ENCODE measurements at regions not wholly inside any gene's neighbourhood (a gene's known extent, or its start where the extent isn't known, plus 50 kb on each side); places are given as distances from the start of the nearest gene placed in this dataset.

GRCh38 chr2:150978053-150978452 lies 283.6 kb downstream of the RBM43 start:
- Histone ChIP-seq H4K20me1 (replicated peaks; ENCODE audit: control insufficient read depth, extremely low read depth, insufficient read depth, low read length) (no peaks in the 10 kb centered on the region), H3K4me2 (ENCODE audit: insufficient read depth, low read length) (no peak overlapping the region), H3K4me3 (replicated peaks in 1 of 3; ENCODE audit: insufficient read depth in 1 of 3, low read depth in 1 of 3, low read length in 3 of 3) (no peak overlapping the region), H2AFZ (ENCODE audit: low read depth, low read length) (no peak overlapping the region), H3K36me3 (ENCODE audit: control insufficient read depth in 2 of 2, extremely low read depth in 1 of 2, insufficient read depth in 2 of 2, low read length in 2 of 2) (no peaks in the 10 kb centered on the region), H3K79me2 (ENCODE audit: control insufficient read depth, insufficient read depth, low read length) (no peaks in the 10 kb centered on the region), H3K27me3 (ENCODE audit: control insufficient read depth in 2 of 2, insufficient read depth in 2 of 2, low read length in 2 of 2) (no peaks in the 10 kb centered on the region), H3K9ac (replicated peaks; ENCODE audit: extremely low read depth, insufficient read depth, low read length) (no peak overlapping the region), H3K4me1 (ENCODE audit: control insufficient read depth, extremely low read depth, insufficient read depth, low read length) (no peaks in the 10 kb centered on the region), H3K9me1 (replicated peaks; ENCODE audit: control insufficient read depth, extremely low read depth, insufficient read depth, low read length) (no peaks in the 10 kb centered on the region), H3K27ac (ENCODE audit: insufficient read depth, low read depth, low read length) (no peak overlapping the region), H3K9me3 (replicated peaks; ENCODE audit: control insufficient read depth, insufficient read depth, low read length) (no peaks in the 10 kb centered on the region)
- FAIRE-seq (no peak), DNase-seq (ENCODE audit: low read depth, low spot score) (no peak)
- ChIA-PET POLR2A (no interaction called here), CTCF (no interaction called here)
- intact Hi-C loops (cut with micrococcal nuclease) = no loop called here
- dilution Hi-C loops (cut with MboI; ENCODE audit: extremely low pct_ligation_motif_present, low sequenced_read_pairs) = no loop called here
- no peak for TF ChIP-seq CTCF (IDR thresholded peaks at IDR 0.05; ENCODE audit: extremely low read depth in 1 of 2, insufficient read depth in 1 of 2, low read depth in 1 of 2, low read length in 2 of 2)
- BruUV-seq (replicated peaks) = no TSS peak

- no peak overlapping the region for H2AFZ ChIP-seq (ENCODE audit: low read depth, low read length)
- ChIA-PET CTCF (no interaction called here), POLR2A (no interaction called here)
- intact Hi-C loops (cut with micrococcal nuclease) (no loop called here), dilution Hi-C loops (cut with MboI; ENCODE audit: extremely low pct_ligation_motif_present, low sequenced_read_pairs) (no loop called here)
- TF ChIP-seq POLR2AphosphoS5 (IDR thresholded peaks at IDR 0.05; ENCODE audit: insufficient read depth, low read depth, low read length) (no peak), POLR2A (IDR thresholded peaks at IDR 0.05; ENCODE audit: low read depth, low read length) (no peak), JUN (IDR thresholded peaks at IDR 0.05; ENCODE audit: borderline replicate concordance, insufficient read depth, insufficient read length, low read depth) (no peak), MYC (IDR thresholded peaks at IDR 0.05; ENCODE audit: low read depth, low read length) (no peak), FOS (IDR thresholded peaks at IDR 0.05; ENCODE audit: borderline replicate concordance, insufficient read depth, low read length) (no peak), MAX (IDR thresholded peaks at IDR 0.05; ENCODE audit: insufficient read depth, insufficient read length) (no peak), GATA2 (IDR thresholded peaks at IDR 0.05; ENCODE audit: insufficient read depth, insufficient read length, low read depth, low read length) (no peak), CTCF (IDR thresholded peaks at IDR 0.05; ENCODE audit: extremely low read depth in 1 of 2, insufficient read depth in 1 of 2, low read depth in 1 of 2, low read length in 2 of 2) (no peak), EZH2 (IDR thresholded peaks at IDR 0.05; ENCODE audit: borderline replicate concordance, low read depth, low read length, severe bottlenecking) (no peak)
- no peaks in the 10 kb centered on the region for H4K20me1 ChIP-seq (replicated peaks; ENCODE audit: control insufficient read depth, extremely low read depth, insufficient read depth, low read length)
- FAIRE-seq (no peak), DNase-seq (ENCODE audit: low read depth, low spot score) (no peak)
- no peak overlapping the region for H3K9ac ChIP-seq (replicated peaks; ENCODE audit: extremely low read depth, insufficient read depth, low read length)
- H3K36me3 ChIP-seq (ENCODE audit: control insufficient read depth in 2 of 2, extremely low read depth in 1 of 2, insufficient read depth in 2 of 2, low read length in 2 of 2) = no peaks in the 10 kb centered on the region
- H3K4me1 ChIP-seq (ENCODE audit: control insufficient read depth, extremely low read depth, insufficient read depth, low read length) = no peaks in the 10 kb centered on the region
- no TSS peak for BruUV-seq (replicated peaks)
- no peak overlapping the region for H3K27ac ChIP-seq (ENCODE audit: insufficient read depth, low read depth, low read length)
- no peaks in the 10 kb centered on the region for H3K9me3 ChIP-seq (replicated peaks; ENCODE audit: control insufficient read depth, insufficient read depth, low read length)
- H3K4me3 ChIP-seq (replicated peaks in 1 of 3; ENCODE audit: insufficient read depth in 1 of 3, low read depth in 1 of 3, low read length in 3 of 3) = no peak overlapping the region
- no peaks in the 10 kb centered on the region for H3K79me2 ChIP-seq (ENCODE audit: control insufficient read depth, insufficient read depth, low read length)
- no peak overlapping the region for H3K4me2 ChIP-seq (ENCODE audit: insufficient read depth, low read length)
- no peaks in the 10 kb centered on the region for H3K27me3 ChIP-seq (ENCODE audit: control insufficient read depth in 2 of 2, insufficient read depth in 2 of 2, low read length in 2 of 2)
- no peaks in the 10 kb centered on the region for H3K9me1 ChIP-seq (replicated peaks; ENCODE audit: control insufficient read depth, extremely low read depth, insufficient read depth, low read length)
Measured at GRCh38 chr2:150977296-150977695, 284.4 kb downstream of the RBM43 start.

Data from endothelial cell of umbilical vein (primary cell).